A673 (cell line): ENCODE measurements at regions not wholly inside any gene's neighbourhood (a gene's known extent, or its start where the extent isn't known, plus 50 kb on each side); places are given as distances from the start of the nearest gene placed in this dataset.

Experiments
- EZH2 ChIP-seq: fragments of 200-600 bp; sonication (generic); IDR thresholded peaks from 2 replicates; pipeline ENCODE4 v1.6.1; 2017; ENCODE audit warnings: borderline replicate concordance, low read depth, mild to moderate bottlenecking, mixed read lengths, antibody characterized with exemption, low read length; ENCODE audit not compliant: poor library complexity, severe bottlenecking
- TF ChIP-seq, protein P1 (sequence below): fragments of 300-800, 200-600 bp; sonication (generic); conservative IDR thresholded peaks from 2 replicates; pipeline ENCODE4 v1.5.1; 2017; ENCODE audit warnings: low read depth, mild to moderate bottlenecking, antibody characterized with exemption, low read length, moderate library complexity, mixed read lengths

DNA sequence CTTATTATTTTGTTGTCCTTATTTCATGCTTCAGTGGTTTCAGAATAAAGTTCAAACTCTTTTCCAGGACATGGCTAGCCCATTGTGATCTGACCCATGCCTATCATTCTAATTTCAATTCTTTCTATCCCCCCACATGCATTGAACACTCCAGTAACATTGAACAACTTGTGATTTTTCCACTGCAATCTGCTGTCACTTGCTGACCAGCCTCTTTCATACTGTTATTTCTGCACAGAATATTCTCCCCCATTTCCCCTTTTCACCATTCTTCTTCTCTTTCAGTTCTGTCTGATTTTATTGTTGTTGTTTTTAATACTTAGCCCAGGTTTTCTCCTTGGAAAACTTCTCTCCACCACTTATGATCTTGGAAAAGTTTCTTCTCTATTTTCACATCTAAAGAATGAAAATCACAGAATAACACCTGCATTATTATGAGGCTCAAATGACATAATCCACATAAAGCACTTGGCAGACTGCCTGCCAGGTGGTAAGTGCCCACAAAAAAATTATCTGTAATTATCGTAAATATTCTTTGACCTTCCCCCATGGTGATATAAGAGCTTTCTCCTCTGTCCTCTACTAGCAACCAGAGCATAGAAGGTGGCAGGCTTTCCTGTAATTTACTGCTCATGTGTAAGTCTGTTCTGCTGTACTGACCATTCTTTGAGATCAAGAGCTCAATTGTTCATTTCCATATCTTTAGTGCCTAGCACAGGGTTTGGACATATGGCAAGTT, 51.9 kb upstream of the EED start:
- TF ChIP-seq, protein P1, sequence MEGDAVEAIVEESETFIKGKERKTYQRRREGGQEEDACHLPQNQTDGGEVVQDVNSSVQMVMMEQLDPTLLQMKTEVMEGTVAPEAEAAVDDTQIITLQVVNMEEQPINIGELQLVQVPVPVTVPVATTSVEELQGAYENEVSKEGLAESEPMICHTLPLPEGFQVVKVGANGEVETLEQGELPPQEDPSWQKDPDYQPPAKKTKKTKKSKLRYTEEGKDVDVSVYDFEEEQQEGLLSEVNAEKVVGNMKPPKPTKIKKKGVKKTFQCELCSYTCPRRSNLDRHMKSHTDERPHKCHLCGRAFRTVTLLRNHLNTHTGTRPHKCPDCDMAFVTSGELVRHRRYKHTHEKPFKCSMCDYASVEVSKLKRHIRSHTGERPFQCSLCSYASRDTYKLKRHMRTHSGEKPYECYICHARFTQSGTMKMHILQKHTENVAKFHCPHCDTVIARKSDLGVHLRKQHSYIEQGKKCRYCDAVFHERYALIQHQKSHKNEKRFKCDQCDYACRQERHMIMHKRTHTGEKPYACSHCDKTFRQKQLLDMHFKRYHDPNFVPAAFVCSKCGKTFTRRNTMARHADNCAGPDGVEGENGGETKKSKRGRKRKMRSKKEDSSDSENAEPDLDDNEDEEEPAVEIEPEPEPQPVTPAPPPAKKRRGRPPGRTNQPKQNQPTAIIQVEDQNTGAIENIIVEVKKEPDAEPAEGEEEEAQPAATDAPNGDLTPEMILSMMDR, result no peak
- TF ChIP-seq EZH2, result no peak
